ENCODE measurements at regions not wholly inside any gene's neighbourhood (a gene's known extent, or its start where the extent isn't known, plus 50 kb on each side); places are given as distances from the start of the nearest gene placed in this dataset.

DNA sequence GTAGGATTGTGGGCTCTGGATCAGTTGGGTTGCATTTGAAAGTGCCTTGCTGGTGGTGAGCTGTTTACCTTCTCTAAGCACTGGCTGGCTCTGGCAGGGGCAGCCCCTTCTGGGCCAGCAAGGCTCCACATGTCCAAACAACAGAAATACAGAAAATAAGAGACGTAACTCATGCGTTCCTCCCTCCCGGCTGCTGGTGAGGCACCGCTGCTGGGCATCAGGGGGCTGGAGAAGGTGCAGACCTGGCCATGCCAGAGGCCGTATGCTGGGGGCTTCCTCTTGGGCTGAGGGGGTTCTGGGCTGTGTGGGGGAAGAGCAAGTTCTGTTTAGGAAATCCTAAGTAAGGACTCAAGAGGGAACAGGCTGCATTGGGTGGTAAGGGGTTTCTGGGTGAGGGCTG lies 140.6 kb downstream of the URI1 start:
- H3K36me3 ChIP-seq (ENCODE audit: insufficient read depth, low read length), result no peaks in the 10 kb centered on the region
- Mint-ChIP-seq H3K36me3 (ENCODE audit: low read depth, unreplicated experiment) (no peaks in the 10 kb centered on the region), H3K27ac (ENCODE audit: unreplicated experiment) (no peak overlapping the region), H3K4me3 (ENCODE audit: unreplicated experiment) (no peak overlapping the region), H3K27me3 (ENCODE audit: low read depth, unreplicated experiment) (peaks cover 22% of the 10 kb centered on the region), H3K9me3 (ENCODE audit: unreplicated experiment) (peaks cover 20% of the 10 kb centered on the region), H3K4me1 (ENCODE audit: low read depth, unreplicated experiment) (peaks cover 4% of the 10 kb centered on the region)
- DNase-seq (ENCODE audit: low read depth) (no peak), FAIRE-seq (no peak)
- H3K4me3 ChIP-seq (ENCODE audit: insufficient read depth, low read depth, low read length), result no peak overlapping the region
- no peaks in the 10 kb centered on the region for H3K4me1 ChIP-seq (ENCODE audit: insufficient read depth, low read length)
- H3K27me3 ChIP-seq (ENCODE audit: insufficient read depth, low read length), result no peaks in the 10 kb centered on the region
- H3K79me2 ChIP-seq (ENCODE audit: insufficient read depth, low read length), result no peaks in the 10 kb centered on the region
- H2AFZ ChIP-seq (ENCODE audit: low read depth, low read length), result no peak overlapping the region
- H3K27ac ChIP-seq (ENCODE audit: low read depth, low read length), result no peak overlapping the region
- TF ChIP-seq, protein P1, sequence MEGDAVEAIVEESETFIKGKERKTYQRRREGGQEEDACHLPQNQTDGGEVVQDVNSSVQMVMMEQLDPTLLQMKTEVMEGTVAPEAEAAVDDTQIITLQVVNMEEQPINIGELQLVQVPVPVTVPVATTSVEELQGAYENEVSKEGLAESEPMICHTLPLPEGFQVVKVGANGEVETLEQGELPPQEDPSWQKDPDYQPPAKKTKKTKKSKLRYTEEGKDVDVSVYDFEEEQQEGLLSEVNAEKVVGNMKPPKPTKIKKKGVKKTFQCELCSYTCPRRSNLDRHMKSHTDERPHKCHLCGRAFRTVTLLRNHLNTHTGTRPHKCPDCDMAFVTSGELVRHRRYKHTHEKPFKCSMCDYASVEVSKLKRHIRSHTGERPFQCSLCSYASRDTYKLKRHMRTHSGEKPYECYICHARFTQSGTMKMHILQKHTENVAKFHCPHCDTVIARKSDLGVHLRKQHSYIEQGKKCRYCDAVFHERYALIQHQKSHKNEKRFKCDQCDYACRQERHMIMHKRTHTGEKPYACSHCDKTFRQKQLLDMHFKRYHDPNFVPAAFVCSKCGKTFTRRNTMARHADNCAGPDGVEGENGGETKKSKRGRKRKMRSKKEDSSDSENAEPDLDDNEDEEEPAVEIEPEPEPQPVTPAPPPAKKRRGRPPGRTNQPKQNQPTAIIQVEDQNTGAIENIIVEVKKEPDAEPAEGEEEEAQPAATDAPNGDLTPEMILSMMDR (IDR thresholded peaks at IDR 0.05; ENCODE audit: insufficient read depth, low read depth, low read length), result no peak
- no peak for TF ChIP-seq EZH2 (IDR thresholded peaks at IDR 0.05; ENCODE audit: insufficient read depth, low read length)
- no peaks in the 10 kb centered on the region for H4K20me1 ChIP-seq (ENCODE audit: insufficient read depth, low read length)
- H3K9ac ChIP-seq (ENCODE audit: low read length), result no peak overlapping the region
- H3K9me3 ChIP-seq (ENCODE audit: insufficient read depth, low read depth, low read length), result no peaks in the 10 kb centered on the region
- H3K4me2 ChIP-seq (ENCODE audit: low read length), result no peak overlapping the region

DNA sequence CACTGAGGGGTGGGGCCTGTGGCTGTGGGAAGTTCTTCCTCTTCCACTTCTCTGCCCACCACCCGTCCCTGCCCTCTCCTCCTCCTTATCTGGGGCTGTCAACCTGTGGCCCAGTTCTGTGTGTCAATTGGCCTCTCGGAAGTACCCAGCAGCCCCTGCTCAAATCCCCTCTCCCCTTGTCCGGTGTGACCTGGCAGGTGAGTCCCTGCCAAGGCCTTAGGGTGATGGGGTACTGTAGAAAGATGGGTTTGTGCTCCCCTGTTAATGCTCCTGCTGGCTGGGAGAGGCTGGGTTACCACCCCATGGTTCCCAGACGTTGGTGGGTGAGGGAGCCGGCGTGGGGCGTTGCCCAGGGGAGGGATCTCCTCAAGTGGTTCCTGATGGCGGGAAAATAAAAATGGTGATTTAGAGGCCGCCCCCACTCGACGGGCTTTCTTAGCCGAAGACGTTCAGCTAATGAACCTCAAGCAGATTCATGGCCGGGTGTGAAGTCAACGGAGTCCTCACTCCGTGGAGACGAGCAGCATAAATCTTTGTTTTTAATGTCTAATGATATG lies 141.2 kb downstream of the URI1 start:
- peaks cover 4% of the 10 kb centered on the region for H3K4me1 Mint-ChIP-seq (ENCODE audit: low read depth, unreplicated experiment)
- H3K36me3 ChIP-seq (ENCODE audit: insufficient read depth, low read length), result no peaks in the 10 kb centered on the region
- no peaks in the 10 kb centered on the region for H4K20me1 ChIP-seq (ENCODE audit: insufficient read depth, low read length)
- peaks cover 26% of the 10 kb centered on the region for H3K27me3 Mint-ChIP-seq (ENCODE audit: low read depth, unreplicated experiment)
- H3K79me2 ChIP-seq (ENCODE audit: insufficient read depth, low read length), result no peaks in the 10 kb centered on the region
- no peak overlapping the region for H3K4me2 ChIP-seq (ENCODE audit: low read length)
- no peak overlapping the region for H2AFZ ChIP-seq (ENCODE audit: low read depth, low read length)
- no peak overlapping the region for H3K27ac ChIP-seq (ENCODE audit: low read depth, low read length)
- no peak overlapping the region for H3K9ac ChIP-seq (ENCODE audit: low read length)
- H3K4me3 Mint-ChIP-seq (ENCODE audit: unreplicated experiment), result no peak overlapping the region
- no peak overlapping the region for H3K27ac Mint-ChIP-seq (ENCODE audit: unreplicated experiment)
- no peak overlapping the region for H3K4me3 ChIP-seq (ENCODE audit: insufficient read depth, low read depth, low read length)
- peaks cover 22% of the 10 kb centered on the region for H3K9me3 Mint-ChIP-seq (ENCODE audit: unreplicated experiment)
- no peak for TF ChIP-seq EZH2 (IDR thresholded peaks at IDR 0.05; ENCODE audit: insufficient read depth, low read length)
- TF ChIP-seq, protein P1 (IDR thresholded peaks at IDR 0.05; ENCODE audit: insufficient read depth, low read depth, low read length), result no peak
- no peaks in the 10 kb centered on the region for H3K4me1 ChIP-seq (ENCODE audit: insufficient read depth, low read length)
- no peaks in the 10 kb centered on the region for H3K36me3 Mint-ChIP-seq (ENCODE audit: low read depth, unreplicated experiment)
- DNase-seq (ENCODE audit: low read depth) (no peak), FAIRE-seq (no peak)
- H3K9me3 ChIP-seq (ENCODE audit: insufficient read depth, low read depth, low read length), result no peaks in the 10 kb centered on the region
- no peaks in the 10 kb centered on the region for H3K27me3 ChIP-seq (ENCODE audit: insufficient read depth, low read length)

DNA sequence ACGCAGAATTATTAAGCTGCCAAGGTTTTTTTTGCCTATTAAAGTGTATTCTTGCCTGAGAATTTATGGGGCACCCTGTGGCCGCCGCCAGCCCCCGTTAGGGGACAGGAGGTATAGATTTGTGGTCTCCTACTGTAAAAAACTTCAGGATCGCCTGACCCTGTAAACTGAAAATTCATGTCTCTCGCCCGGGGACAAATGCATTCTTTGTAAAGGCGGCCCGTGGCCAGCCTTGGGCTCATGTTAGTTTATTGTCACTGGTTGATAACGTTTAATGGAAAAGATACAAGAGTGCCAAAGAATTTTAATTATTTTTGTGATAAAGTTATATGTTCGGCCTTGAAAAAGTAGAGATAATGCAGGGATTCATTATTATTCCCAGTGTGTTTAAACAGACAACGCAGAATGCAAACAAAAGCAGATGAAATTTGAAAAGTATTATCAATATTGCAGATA lies 141.7 kb downstream of the URI1 start:
- Histone ChIP-seq H3K4me2 (ENCODE audit: low read length) (no peak overlapping the region), H3K27ac (ENCODE audit: low read depth, low read length) (no peak overlapping the region)
- FAIRE-seq, result no peak

More for the DNA sequence above, 141.7 kb downstream of the URI1 start:
- Mint-ChIP-seq H3K9me3 (ENCODE audit: unreplicated experiment) (peaks cover 22% of the 10 kb centered on the region), H3K4me3 (ENCODE audit: unreplicated experiment) (no peak overlapping the region), H3K36me3 (ENCODE audit: low read depth, unreplicated experiment) (no peaks in the 10 kb centered on the region), H3K4me1 (ENCODE audit: low read depth, unreplicated experiment) (peaks cover 4% of the 10 kb centered on the region), H3K27me3 (ENCODE audit: low read depth, unreplicated experiment) (peaks cover 30% of the 10 kb centered on the region), H3K27ac (ENCODE audit: unreplicated experiment) (no peak overlapping the region)
- TF ChIP-seq, protein P1 (IDR thresholded peaks at IDR 0.05; ENCODE audit: insufficient read depth, low read depth, low read length), result no peak
- TF ChIP-seq EZH2 (IDR thresholded peaks at IDR 0.05; ENCODE audit: insufficient read depth, low read length), result no peak
- Histone ChIP-seq H3K4me3 (ENCODE audit: insufficient read depth, low read depth, low read length) (no peak overlapping the region), H2AFZ (ENCODE audit: low read depth, low read length) (no peak overlapping the region), H3K79me2 (ENCODE audit: insufficient read depth, low read length) (no peaks in the 10 kb centered on the region), H3K9me3 (ENCODE audit: insufficient read depth, low read depth, low read length) (no peaks in the 10 kb centered on the region), H3K27me3 (ENCODE audit: insufficient read depth, low read length) (no peaks in the 10 kb centered on the region), H3K4me1 (ENCODE audit: insufficient read depth, low read length) (no peaks in the 10 kb centered on the region), H3K36me3 (ENCODE audit: insufficient read depth, low read length) (no peaks in the 10 kb centered on the region), H3K9ac (ENCODE audit: low read length) (no peak overlapping the region), H4K20me1 (ENCODE audit: insufficient read depth, low read length) (no peaks in the 10 kb centered on the region)
- DNase-seq (ENCODE audit: low read depth), result no peak
